ENCODE measurements at regions not wholly inside any gene's neighbourhood (a gene's known extent, or its start where the extent isn't known, plus 50 kb on each side); places are given as distances from the start of the nearest gene placed in this dataset.
"Not testable (repeated sequence)": the region's sequence is repeated elsewhere in the genome, so short reads cannot be mapped to it uniquely, and the experiment has no call there.

DNA sequence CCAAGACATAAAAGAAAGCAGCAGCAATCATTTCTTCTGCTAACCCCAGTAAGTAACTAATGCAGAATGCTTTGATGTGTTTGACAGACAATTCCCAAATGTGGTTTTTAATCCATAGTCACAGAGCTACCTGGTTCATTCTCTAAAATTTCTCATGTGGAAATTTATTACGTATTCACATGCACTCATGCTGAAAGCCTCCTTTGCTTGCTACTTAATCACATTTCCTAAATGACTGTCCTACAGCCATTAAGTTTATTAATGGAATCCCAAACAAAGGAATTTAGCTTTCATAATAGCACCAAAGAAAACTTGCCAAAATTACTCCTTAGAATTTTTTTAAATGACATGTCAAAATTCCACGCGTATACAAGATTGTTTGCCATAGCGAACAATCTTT is 68.6 kb upstream of the MCHR2 start:
- no peak for TF ChIP-seq JUND (IDR thresholded peaks at IDR 0.05; ENCODE audit: low read depth)
- DNase-seq (ENCODE audit: low read depth in 1 of 2, low spot score in 1 of 2) = no peak
- in situ Hi-C loops (cut with HindIII; ENCODE audit: low pct_unique_long_range_greater_than_20kb, low sequenced_read_pairs) = no loop called here

DNA sequence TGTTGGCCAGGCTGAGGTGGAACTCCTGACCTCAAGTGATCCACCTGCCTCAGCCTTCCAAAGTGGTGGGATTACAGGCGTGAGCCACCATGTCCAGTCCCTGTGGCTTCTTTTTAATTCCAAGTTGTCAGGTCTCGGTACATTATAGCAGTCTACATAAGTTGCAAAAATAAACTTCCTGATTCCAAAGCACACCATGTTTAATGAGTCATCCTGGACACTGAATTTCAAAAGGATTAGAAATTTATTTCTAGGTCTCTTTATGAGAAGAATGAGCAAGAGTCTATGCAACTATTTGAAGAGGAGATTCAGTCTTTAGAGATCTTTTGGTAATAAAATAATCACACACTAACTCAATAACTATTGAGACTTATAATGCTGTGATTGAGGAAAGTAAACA is 63.9 kb upstream of the MCHR2 start:
- in situ Hi-C loops (cut with HindIII; ENCODE audit: low pct_unique_long_range_greater_than_20kb, low sequenced_read_pairs) = no loop called here
- TF ChIP-seq JUND (IDR thresholded peaks at IDR 0.05; ENCODE audit: low read depth) = no peak
- DNase-seq (ENCODE audit: low read depth in 1 of 2, low spot score in 1 of 2) = no peak

DNA sequence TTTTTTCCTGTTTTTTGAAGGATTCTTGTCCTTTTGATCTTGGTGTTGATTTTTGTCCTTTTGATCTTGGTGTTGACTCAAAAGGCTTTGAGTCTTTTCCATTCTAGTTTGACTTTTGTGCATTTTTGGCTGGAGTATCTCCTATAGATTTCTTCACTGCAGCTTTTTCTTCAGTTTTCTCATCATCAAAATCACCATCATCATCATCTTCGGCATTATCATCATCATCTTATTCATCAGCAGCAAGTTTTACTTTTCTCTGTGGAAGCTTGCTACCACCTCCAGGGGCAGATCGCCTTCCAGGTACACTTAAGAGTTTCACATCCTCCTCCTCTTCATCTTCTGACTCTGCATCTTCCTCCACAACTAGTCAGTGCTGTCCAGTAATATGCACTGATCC is 56.5 kb upstream of the MCHR2 start:
- DNase-seq (ENCODE audit: low read depth in 1 of 2, low spot score in 1 of 2) = no peak
- TF ChIP-seq JUND (IDR thresholded peaks at IDR 0.05; ENCODE audit: low read depth) = no peak
- in situ Hi-C loops (cut with HindIII; ENCODE audit: low pct_unique_long_range_greater_than_20kb, low sequenced_read_pairs) = no loop called here

DNA sequence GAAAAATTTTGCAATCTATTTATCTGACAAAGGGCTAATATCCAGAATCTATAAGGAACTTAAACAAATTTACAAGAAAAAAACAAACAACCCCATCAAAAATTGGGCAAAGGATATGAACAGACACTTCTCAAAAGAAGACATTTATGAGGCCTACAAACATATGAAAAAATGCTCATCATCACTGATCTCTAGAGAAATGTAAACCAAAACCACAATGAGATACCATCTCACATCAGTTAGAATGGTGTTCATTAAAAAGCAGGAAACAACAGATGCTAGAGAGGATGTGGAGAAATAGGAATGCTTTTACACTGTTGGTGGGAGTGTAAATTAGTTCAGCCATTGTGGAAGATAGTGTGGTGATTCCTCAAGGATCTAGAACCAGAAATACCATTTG is 49.9 kb upstream of the MCHR2 start:
- DNase-seq (ENCODE audit: low read depth in 1 of 2, low spot score in 1 of 2); in situ Hi-C loops (cut with HindIII; ENCODE audit: low pct_unique_long_range_greater_than_20kb, low sequenced_read_pairs): not testable (repeated sequence)

All from T47D (cell line).